Smooth muscle cell (in vitro differentiated cells): ENCODE measurements at regions not wholly inside any gene's neighbourhood (a gene's known extent, or its start where the extent isn't known, plus 50 kb on each side); places are given as distances from the start of the nearest gene placed in this dataset.

Experiments
- DNase-seq: peaks from one replicate; lab custom pipeline; 2025; ENCODE audit not compliant: unreplicated experiment; lab: John Stamatoyannopoulos, UW
- H2AFZ ChIP-seq: fragments of 200-600 bp; sonication (generic); 2 replicates; pipeline ENCODE4 v1.6.0; 2016; ENCODE audit warnings: antibody characterized with exemption, low read depth, mild to moderate bottlenecking
- H3F3A ChIP-seq: fragments of 200-600 bp; sonication (generic); 2 replicates; pipeline ENCODE4 v1.6.0; 2017; ENCODE audit warnings: antibody characterized with exemption, low read depth
- H3K27ac ChIP-seq: fragments of 200-600 bp; sonication (generic); 2 replicates; pipeline ENCODE4 v1.5.1; 2016; ENCODE audit warnings: low read depth, mild to moderate bottlenecking
- H3K27me3 ChIP-seq: fragments of 200-600 bp; sonication (generic); 2 replicates; pipeline ENCODE4 v1.6.1; 2016; ENCODE audit warnings: low read depth, mild to moderate bottlenecking
- H3K36me3 ChIP-seq: fragments of 200-600 bp; sonication (generic); 2 replicates; pipeline ENCODE4 v1.5.1; 2016; ENCODE audit warnings: low read depth
- H3K4me1 ChIP-seq: fragments of 200-600 bp; sonication (generic); 2 replicates; pipeline ENCODE4 v1.5.1; 2016; ENCODE audit warnings: low read depth
- H3K4me2 ChIP-seq: fragments of 200-600 bp; sonication (generic); 2 replicates; pipeline ENCODE4 v1.6.0; 2016; ENCODE audit warnings: mild to moderate bottlenecking
- H3K4me3 ChIP-seq: fragments of 200-600 bp; sonication (generic); 2 replicates; pipeline ENCODE4 v1.5.1; 2016; ENCODE audit warnings: mild to moderate bottlenecking
- H3K79me2 ChIP-seq: fragments of 200-600 bp; sonication (generic); 2 replicates; pipeline ENCODE4 v1.6.0; 2016; ENCODE audit warnings: low read depth, mild to moderate bottlenecking
- H3K9ac ChIP-seq: fragments of 200-600 bp; sonication (generic); 2 replicates; pipeline ENCODE4 v1.6.0; 2016; ENCODE audit warnings: low read depth
- H3K9me3 ChIP-seq: fragments of 200-600 bp; sonication (generic); replicated peaks from 2 replicates; pipeline ENCODE4 v1.5.1; 2016; ENCODE audit warnings: low read depth
- H4K20me1 ChIP-seq: fragments of 200-600 bp; sonication (generic); 2 replicates; pipeline ENCODE4 v1.6.0; 2016; ENCODE audit warnings: low read depth
- WGBS: methylation state at CpG from one replicate; pipeline ENCODE4 v1.1.7; 2016; ENCODE audit warnings: low lambda C conversion rate; 5-methylcytosine and 5-hydroxymethylcytosine counted together
- TF ChIP-seq, protein P1 (sequence below): fragments of 200-600 bp; sonication (generic); IDR thresholded peaks from 2 replicates; pipeline ENCODE4 v1.5.1; 2017; ENCODE audit warnings: borderline replicate concordance, mild to moderate bottlenecking, antibody characterized with exemption; ENCODE audit not compliant: insufficient read depth, poor library complexity, severe bottlenecking

- no peaks in the 10 kb centered on the region for H3F3A ChIP-seq
- WGBS: 30% methylated on average over 5 of the region's 5 CpGs
Observed at GRCh38 chr11:127109796-127110480, 109.4 kb upstream of the KIRREL3 start.

GRCh38 chr11:127108838-127109237 lies 108.3 kb upstream of the KIRREL3 start:
- Histone ChIP-seq H3K36me3 (no peaks in the 10 kb centered on the region), H3K79me2 (no peaks in the 10 kb centered on the region), H3F3A (no peaks in the 10 kb centered on the region), H3K4me2 (no peak overlapping the region), H3K27ac (no peak overlapping the region), H2AFZ (no peak overlapping the region), H3K9ac (no peak overlapping the region), H4K20me1 (no peaks in the 10 kb centered on the region), H3K9me3 (no peaks in the 10 kb centered on the region), H3K27me3 (peaks cover 26% of the 10 kb centered on the region), H3K4me3 (no peak overlapping the region), H3K4me1 (peaks cover 25% of the 10 kb centered on the region)
- no peak for DNase-seq
- TF ChIP-seq, protein P1, sequence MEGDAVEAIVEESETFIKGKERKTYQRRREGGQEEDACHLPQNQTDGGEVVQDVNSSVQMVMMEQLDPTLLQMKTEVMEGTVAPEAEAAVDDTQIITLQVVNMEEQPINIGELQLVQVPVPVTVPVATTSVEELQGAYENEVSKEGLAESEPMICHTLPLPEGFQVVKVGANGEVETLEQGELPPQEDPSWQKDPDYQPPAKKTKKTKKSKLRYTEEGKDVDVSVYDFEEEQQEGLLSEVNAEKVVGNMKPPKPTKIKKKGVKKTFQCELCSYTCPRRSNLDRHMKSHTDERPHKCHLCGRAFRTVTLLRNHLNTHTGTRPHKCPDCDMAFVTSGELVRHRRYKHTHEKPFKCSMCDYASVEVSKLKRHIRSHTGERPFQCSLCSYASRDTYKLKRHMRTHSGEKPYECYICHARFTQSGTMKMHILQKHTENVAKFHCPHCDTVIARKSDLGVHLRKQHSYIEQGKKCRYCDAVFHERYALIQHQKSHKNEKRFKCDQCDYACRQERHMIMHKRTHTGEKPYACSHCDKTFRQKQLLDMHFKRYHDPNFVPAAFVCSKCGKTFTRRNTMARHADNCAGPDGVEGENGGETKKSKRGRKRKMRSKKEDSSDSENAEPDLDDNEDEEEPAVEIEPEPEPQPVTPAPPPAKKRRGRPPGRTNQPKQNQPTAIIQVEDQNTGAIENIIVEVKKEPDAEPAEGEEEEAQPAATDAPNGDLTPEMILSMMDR: no peak
- WGBS: 84% methylated on average over 3 of the region's 3 CpGs

More at GRCh38 chr11:127109796-127110480, 109.4 kb upstream of the KIRREL3 start:
- no peak overlapping the region for H3K9ac ChIP-seq
- H4K20me1 ChIP-seq: no peaks in the 10 kb centered on the region
- no peaks in the 10 kb centered on the region for H3K79me2 ChIP-seq
- DNase-seq: no peak
- peaks cover 25% of the 10 kb centered on the region for H3K4me1 ChIP-seq
- peaks cover 26% of the 10 kb centered on the region for H3K27me3 ChIP-seq
- no peak overlapping the region for H3K4me2 ChIP-seq
- H3K9me3 ChIP-seq: no peaks in the 10 kb centered on the region
- no peak overlapping the region for H3K27ac ChIP-seq
- H2AFZ ChIP-seq: no peak overlapping the region
- no peak overlapping the region for H3K4me3 ChIP-seq
- TF ChIP-seq, protein P1: no peak
- no peaks in the 10 kb centered on the region for H3K36me3 ChIP-seq

DNA sequence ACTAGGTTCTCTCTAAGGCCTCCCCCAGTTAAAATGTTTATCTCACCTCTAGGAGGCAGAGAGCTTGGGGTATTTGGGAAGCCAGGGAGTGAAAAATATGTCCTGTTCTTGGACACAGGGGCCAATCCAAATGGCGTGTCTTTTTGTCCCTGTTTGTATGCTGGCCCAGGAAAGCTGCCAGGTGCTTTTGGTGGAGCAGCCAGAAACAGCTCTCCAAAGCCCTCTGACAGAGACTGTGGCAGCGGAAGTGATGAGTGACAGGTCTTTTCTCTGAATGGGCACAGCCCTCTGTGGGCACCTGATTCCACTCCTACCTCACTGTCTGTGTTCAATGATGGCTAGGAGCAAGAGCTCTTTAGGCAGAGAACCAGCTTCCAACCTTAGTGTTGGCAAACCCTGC lies 106.4 kb upstream of the KIRREL3 start:
- no peaks in the 10 kb centered on the region for H3F3A ChIP-seq
- no peaks in the 10 kb centered on the region for H4K20me1 ChIP-seq
- peaks cover 16% of the 10 kb centered on the region for H3K27me3 ChIP-seq
- H3K9ac ChIP-seq: no peak overlapping the region
- H3K4me3 ChIP-seq: no peak overlapping the region
- WGBS: 94% methylated on average over 2 of the region's 2 CpGs
- DNase-seq: no peak
- no peak overlapping the region for H2AFZ ChIP-seq
- no peak overlapping the region for H3K4me2 ChIP-seq
- TF ChIP-seq, protein P1: no peak
- no peaks in the 10 kb centered on the region for H3K36me3 ChIP-seq
- no peaks in the 10 kb centered on the region for H3K79me2 ChIP-seq
- H3K9me3 ChIP-seq: no peaks in the 10 kb centered on the region
- H3K4me1 ChIP-seq: peaks cover 25% of the 10 kb centered on the region
- no peak overlapping the region for H3K27ac ChIP-seq
